Peyer's patch (tissue), 4 donors: ENCODE measurements at regions not wholly inside any gene's neighbourhood (a gene's known extent, or its start where the extent isn't known, plus 50 kb on each side); places are given as distances from the start of the nearest gene placed in this dataset.

Source experiments
- DNase-seq, 3 donors: peaks; one replicate each; pipeline ENCODE4 v3.0.0-alpha.2; 2017 to 2019
- H3K27ac ChIP-seq, 4 donors: fragments of 200-600 bp; sonication (generic); one replicate each; pipeline ENCODE4 v1.5.1; 2016 to 2019
- H3K27me3 ChIP-seq, 2 donors: fragments of 200-600 bp; sonication (generic); one replicate each; pipeline ENCODE4 v1.5.1; 2019
- H3K36me3 ChIP-seq, 3 donors: fragments of 200-600 bp; sonication (generic); one replicate each; pipeline ENCODE4 v1.5.1; 2016 to 2019
- H3K4me1 ChIP-seq, 4 donors: fragments of 200-600 bp; sonication (generic); one replicate each; pipeline ENCODE4 v1.5.1; 2016 to 2019
- H3K4me3 ChIP-seq, 4 donors: fragments of 200-600 bp; sonication (generic); 1 replicate in 3 of 4; 2 replicates in 1 of 4; pipeline ENCODE4 v1.5.1; 2016 to 2019; ENCODE audit warnings: mild to moderate bottlenecking in 1 of 4
- H3K9me3 ChIP-seq, 4 donors: fragments of 200-600 bp; sonication (generic); one replicate each; pipeline ENCODE4 v1.5.1; 2016 to 2019; ENCODE audit warnings: mild to moderate bottlenecking in 1 of 4
- POLR2A ChIP-seq, 2 donors: fragments of 450-650 bp; IDR thresholded peaks; one replicate each; pipeline ENCODE4 v1.5.1; 2017; ENCODE audit warnings: antibody characterized with exemption in 2 of 2, mild to moderate bottlenecking in 2 of 2, moderate library complexity in 2 of 2
- TF ChIP-seq, protein P1 (sequence below), 6 experiments: fragments of 450-650 bp in 4 of 6; fragments of 200-600 bp in 2 of 6; sonication (generic) in 1 of 6; IDR thresholded peaks; one replicate each; pipeline ENCODE4 v1.5.1; 2017 to 2019; ENCODE audit warnings: antibody characterized with exemption in 6 of 6, mild to moderate bottlenecking in 3 of 6, moderate library complexity in 1 of 6

GRCh38 chr4:181465826-181466225, 777.4 kb upstream of the TENM3 start:
- Histone ChIP-seq H3K27me3 (no peaks in the 10 kb centered on the region), H3K4me3 (no peak overlapping the region), H3K27ac (no peak overlapping the region), H3K9me3 (no peaks in the 10 kb centered on the region), H3K4me1 (no peaks in the 10 kb centered on the region), H3K36me3 (no peaks in the 10 kb centered on the region)
- DNase-seq, result no peak
- TF ChIP-seq, protein P1, sequence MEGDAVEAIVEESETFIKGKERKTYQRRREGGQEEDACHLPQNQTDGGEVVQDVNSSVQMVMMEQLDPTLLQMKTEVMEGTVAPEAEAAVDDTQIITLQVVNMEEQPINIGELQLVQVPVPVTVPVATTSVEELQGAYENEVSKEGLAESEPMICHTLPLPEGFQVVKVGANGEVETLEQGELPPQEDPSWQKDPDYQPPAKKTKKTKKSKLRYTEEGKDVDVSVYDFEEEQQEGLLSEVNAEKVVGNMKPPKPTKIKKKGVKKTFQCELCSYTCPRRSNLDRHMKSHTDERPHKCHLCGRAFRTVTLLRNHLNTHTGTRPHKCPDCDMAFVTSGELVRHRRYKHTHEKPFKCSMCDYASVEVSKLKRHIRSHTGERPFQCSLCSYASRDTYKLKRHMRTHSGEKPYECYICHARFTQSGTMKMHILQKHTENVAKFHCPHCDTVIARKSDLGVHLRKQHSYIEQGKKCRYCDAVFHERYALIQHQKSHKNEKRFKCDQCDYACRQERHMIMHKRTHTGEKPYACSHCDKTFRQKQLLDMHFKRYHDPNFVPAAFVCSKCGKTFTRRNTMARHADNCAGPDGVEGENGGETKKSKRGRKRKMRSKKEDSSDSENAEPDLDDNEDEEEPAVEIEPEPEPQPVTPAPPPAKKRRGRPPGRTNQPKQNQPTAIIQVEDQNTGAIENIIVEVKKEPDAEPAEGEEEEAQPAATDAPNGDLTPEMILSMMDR (IDR thresholded peaks at IDR 0.05), result no peak
- TF ChIP-seq POLR2A (IDR thresholded peaks at IDR 0.05), result no peak

- Histone ChIP-seq H3K4me1 (no peaks in the 10 kb centered on the region), H3K9me3 (no peaks in the 10 kb centered on the region), H3K36me3 (no peaks in the 10 kb centered on the region), H3K27ac (no peak overlapping the region), H3K27me3 (no peaks in the 10 kb centered on the region), H3K4me3 (no peak overlapping the region)
- no peak for TF ChIP-seq POLR2A (IDR thresholded peaks at IDR 0.05)
- TF ChIP-seq, protein P1 (IDR thresholded peaks at IDR 0.05), result no peak
- DNase-seq, result no peak
These were observed 774.8 kb upstream of the TENM3 start for GRCh38 chr4:181468451-181468850.

DNA sequence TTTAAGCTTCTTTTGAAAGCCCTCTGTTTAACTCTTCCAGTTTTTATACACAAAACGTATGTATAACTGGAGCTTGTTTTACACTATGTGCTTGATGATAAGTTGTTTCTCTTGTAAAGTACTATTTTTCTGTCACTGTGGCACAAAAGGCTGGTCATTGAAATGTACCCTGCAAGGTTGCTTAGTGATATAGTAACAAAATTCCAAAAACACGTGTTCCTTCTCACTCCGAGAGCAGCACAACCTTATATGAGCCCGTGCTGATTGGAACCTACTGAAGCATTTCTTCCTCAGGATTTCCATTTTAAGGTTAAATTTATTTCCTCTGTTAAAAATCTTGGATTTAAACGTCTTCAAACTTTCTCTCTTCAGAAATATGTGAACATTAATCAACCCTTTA, 772.9 kb upstream of the TENM3 start:
- TF ChIP-seq, protein P1 (IDR thresholded peaks at IDR 0.05), result no peak
- TF ChIP-seq POLR2A (IDR thresholded peaks at IDR 0.05), result no peak
- H3K27ac ChIP-seq, result no peak overlapping the region
- no peaks in the 10 kb centered on the region for H3K36me3 ChIP-seq
- no peaks in the 10 kb centered on the region for H3K27me3 ChIP-seq
- no peak for DNase-seq
- H3K9me3 ChIP-seq, result no peaks in the 10 kb centered on the region
- H3K4me1 ChIP-seq, result no peaks in the 10 kb centered on the region
- no peak overlapping the region for H3K4me3 ChIP-seq

DNA sequence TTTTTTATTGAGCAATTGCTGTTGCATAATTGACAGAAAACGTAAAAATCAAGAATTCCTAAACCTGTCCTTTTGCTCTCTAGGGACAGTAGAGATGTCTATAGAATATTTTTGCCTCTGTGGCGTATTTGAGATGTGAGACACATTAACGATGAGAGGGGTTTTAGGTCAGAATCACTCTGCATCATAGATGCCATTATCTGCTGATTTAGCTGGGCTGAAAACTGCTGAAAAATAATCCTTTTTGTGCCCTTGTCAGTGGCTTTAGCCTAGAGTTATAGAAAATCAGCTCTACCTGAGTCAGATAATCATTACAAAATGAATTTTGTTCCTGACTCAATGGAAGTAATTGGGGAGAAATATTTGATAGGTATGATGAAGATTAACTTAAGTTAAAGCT, 767.8 kb upstream of the TENM3 start:
- Histone ChIP-seq H3K27me3 (no peaks in the 10 kb centered on the region), H3K4me3 (no peak overlapping the region), H3K36me3 (no peaks in the 10 kb centered on the region), H3K9me3 (no peaks in the 10 kb centered on the region), H3K4me1 (no peaks in the 10 kb centered on the region), H3K27ac (no peak overlapping the region)
- TF ChIP-seq POLR2A (IDR thresholded peaks at IDR 0.05), result no peak
- TF ChIP-seq, protein P1 (IDR thresholded peaks at IDR 0.05), result no peak
- DNase-seq, result no peak

- Histone ChIP-seq H3K27ac (no peak overlapping the region), H3K4me1 (no peaks in the 10 kb centered on the region), H3K9me3 (no peaks in the 10 kb centered on the region), H3K36me3 (no peaks in the 10 kb centered on the region), H3K27me3 (no peaks in the 10 kb centered on the region), H3K4me3 (no peak overlapping the region)
- DNase-seq, result no peak
- TF ChIP-seq, protein P1 (IDR thresholded peaks at IDR 0.05), result no peak
- TF ChIP-seq POLR2A (IDR thresholded peaks at IDR 0.05), result no peak
These were observed 767.3 kb upstream of the TENM3 start for GRCh38 chr4:181475781-181476507.

- Histone ChIP-seq H3K4me3 (no peak overlapping the region), H3K36me3 (no peaks in the 10 kb centered on the region), H3K27me3 (no peaks in the 10 kb centered on the region), H3K9me3 (no peaks in the 10 kb centered on the region), H3K27ac (no peak overlapping the region), H3K4me1 (no peaks in the 10 kb centered on the region)
- DNase-seq, result no peak
- TF ChIP-seq, protein P1 (IDR thresholded peaks at IDR 0.05), result no peak
- TF ChIP-seq POLR2A (IDR thresholded peaks at IDR 0.05), result no peak
These were observed 766.7 kb upstream of the TENM3 start for GRCh38 chr4:181476508-181476890.
